Mucosa of descending colon (tissue), 3 donors: ENCODE measurements at regions not wholly inside any gene's neighbourhood (a gene's known extent, or its start where the extent isn't known, plus 50 kb on each side); places are given as distances from the start of the nearest gene placed in this dataset.

ENCODE experiments used
- ATAC-seq: fragments of 200-7000 bp; cut with Tn5 transposase; one replicate; pipeline ENCODE4 v1.9.1; 2020; ENCODE audit warnings: mild to moderate bottlenecking, moderate library complexity
- DNase-seq, 3 donors: peaks; one replicate each; pipeline ENCODE4 v3.0.0-alpha.2; 2020
- H3K36me3 ChIP-seq: fragments of 200-600 bp; one replicate; pipeline ENCODE4 v1.8.0; 2021; ENCODE audit warnings: low read depth, mild to moderate bottlenecking
- H3K4me1 ChIP-seq: fragments of 200-600 bp; one replicate; pipeline ENCODE4 v1.8.0; 2021; ENCODE audit warnings: low read depth, mild to moderate bottlenecking
- H3K4me3 ChIP-seq: fragments of 200-600 bp; one replicate; pipeline ENCODE4 v1.8.0; 2021; ENCODE audit warnings: mild to moderate bottlenecking
- H3K9me3 ChIP-seq: fragments of 200-600 bp; one replicate; pipeline ENCODE4 v1.8.0; 2021; ENCODE audit warnings: mild to moderate bottlenecking
- intact Hi-C, 2 donors: fragments of 100-400 bp; cut with DNase I in 1 of 2; cut with micrococcal nuclease in 1 of 2; formaldehyde crosslinking; loops; one replicate each; pipeline versions ENCODE4 v1.11.0 to v1.11.1; 2022; cut with DNase I, micrococcal nuclease
- TF ChIP-seq, protein P1 (sequence below): fragments of 200-600 bp; IDR thresholded peaks from one replicate; pipeline ENCODE4 v1.8.0; 2022; ENCODE audit warnings: antibody characterized with exemption, mild to moderate bottlenecking
- donor health status: DM: no; HTN: no; CAD: no; lungs with moderate emphysema.
- donor health status: DM: no; HTN: no; CAD: no.
- donor health status: DM: no; HTN: yes; CAD: no.

DNA sequence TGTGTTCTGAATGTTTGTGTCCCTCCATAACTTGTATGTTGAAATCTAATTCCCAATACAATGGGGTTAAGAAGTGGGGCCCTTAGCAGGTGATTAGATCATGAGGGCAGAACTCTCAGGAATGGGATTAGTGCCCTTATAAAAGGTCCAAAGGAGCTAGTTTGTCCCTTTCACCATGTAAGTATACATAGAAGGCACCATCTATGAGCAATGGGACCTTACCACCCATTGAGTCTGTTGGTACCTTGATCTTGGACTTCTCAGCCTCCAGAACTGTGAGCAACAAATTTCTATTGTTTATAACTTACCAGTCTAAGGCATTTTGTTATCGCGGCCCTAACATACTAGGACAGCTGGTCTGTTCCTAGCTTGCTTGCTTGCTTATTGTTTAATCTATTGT lies 106.3 kb downstream of the MYCN start:
- TF ChIP-seq, protein P1, sequence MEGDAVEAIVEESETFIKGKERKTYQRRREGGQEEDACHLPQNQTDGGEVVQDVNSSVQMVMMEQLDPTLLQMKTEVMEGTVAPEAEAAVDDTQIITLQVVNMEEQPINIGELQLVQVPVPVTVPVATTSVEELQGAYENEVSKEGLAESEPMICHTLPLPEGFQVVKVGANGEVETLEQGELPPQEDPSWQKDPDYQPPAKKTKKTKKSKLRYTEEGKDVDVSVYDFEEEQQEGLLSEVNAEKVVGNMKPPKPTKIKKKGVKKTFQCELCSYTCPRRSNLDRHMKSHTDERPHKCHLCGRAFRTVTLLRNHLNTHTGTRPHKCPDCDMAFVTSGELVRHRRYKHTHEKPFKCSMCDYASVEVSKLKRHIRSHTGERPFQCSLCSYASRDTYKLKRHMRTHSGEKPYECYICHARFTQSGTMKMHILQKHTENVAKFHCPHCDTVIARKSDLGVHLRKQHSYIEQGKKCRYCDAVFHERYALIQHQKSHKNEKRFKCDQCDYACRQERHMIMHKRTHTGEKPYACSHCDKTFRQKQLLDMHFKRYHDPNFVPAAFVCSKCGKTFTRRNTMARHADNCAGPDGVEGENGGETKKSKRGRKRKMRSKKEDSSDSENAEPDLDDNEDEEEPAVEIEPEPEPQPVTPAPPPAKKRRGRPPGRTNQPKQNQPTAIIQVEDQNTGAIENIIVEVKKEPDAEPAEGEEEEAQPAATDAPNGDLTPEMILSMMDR: no peak
- intact Hi-C loops: no loop called here
- H3K4me1 ChIP-seq: no peaks in the 10 kb centered on the region
- no peaks in the 10 kb centered on the region for H3K9me3 ChIP-seq
- H3K36me3 ChIP-seq: no peaks in the 10 kb centered on the region
- no peak overlapping the region for H3K4me3 ChIP-seq
- DNase-seq (no peak), ATAC-seq (no peak)

DNA sequence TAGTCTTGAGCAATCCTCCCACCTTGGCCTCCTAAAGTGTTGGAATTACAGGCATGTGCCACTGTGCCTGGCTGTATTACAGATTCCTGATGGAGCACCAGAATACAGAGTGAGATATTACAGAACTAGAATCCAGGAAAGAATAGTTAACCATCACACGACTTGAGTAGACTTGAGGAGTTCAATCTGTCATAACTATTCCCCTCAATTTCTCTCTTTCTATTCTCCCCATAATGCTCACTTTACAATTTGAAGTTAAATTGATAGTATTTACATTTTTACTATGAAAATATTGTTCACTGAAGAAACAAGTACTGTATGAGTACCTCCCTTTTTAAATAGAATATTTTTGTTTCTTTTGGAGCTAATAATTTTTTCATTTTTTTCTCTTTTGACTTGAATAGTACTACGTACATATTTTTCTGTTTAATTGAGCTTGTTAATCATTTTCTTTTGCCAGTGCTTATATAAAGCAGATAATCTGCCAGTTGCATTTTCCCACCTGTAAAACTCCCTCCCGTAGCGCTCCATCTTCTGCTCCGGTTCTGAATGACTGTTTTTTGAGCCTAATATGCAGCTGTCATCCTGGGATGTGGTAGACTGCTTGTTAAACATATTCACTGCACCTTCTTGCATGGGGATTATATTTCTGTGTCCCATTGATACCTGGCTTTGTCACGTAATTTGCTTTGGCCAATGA lies 105.5 kb downstream of the MYCN start:
- intact Hi-C loops: no loop called here
- no peak for DNase-seq

DNA sequence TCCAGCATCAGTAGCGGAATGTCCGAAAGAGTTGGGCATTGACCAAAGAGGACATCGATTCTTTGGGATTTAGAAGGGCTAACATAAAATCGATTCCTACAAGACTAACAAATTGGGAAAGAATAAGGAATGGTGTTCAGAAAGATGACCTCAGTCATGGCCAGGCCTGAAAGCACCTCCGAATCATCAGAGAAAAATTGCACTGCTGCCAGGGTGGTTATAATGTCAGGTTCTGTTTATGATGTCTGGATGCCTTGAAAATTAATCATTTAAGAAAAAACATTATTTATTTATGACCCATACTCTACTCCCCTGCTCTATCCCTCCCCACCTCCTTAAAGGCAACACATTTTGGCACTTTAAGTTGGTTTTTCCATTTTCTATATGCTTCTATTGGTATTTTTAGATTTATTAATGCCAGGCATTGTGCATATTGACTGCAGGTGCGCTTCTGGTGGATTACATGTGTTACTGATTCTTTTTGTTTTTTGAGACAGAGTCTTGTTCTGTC lies 104.7 kb downstream of the MYCN start:
- no peak for ATAC-seq
- no peak for DNase-seq
- Histone ChIP-seq H3K36me3 (no peaks in the 10 kb centered on the region), H3K4me1 (no peaks in the 10 kb centered on the region), H3K4me3 (no peak overlapping the region), H3K9me3 (no peaks in the 10 kb centered on the region)
- intact Hi-C loops: no loop called here
- TF ChIP-seq, protein P1: no peak

More for the DNA sequence above, 105.5 kb downstream of the MYCN start:
- ATAC-seq: no peak
- Histone ChIP-seq H3K4me3 (no peak overlapping the region), H3K36me3 (no peaks in the 10 kb centered on the region), H3K4me1 (no peaks in the 10 kb centered on the region), H3K9me3 (no peaks in the 10 kb centered on the region)
- TF ChIP-seq, protein P1: no peak

GRCh38 chr2:16043627-16044026 lies 103.3 kb downstream of the MYCN start:
- H3K4me3 ChIP-seq: no peak overlapping the region
- TF ChIP-seq, protein P1: no peak
- no peaks in the 10 kb centered on the region for H3K9me3 ChIP-seq
- DNase-seq (no peak), ATAC-seq (no peak)
- H3K36me3 ChIP-seq: no peaks in the 10 kb centered on the region
- intact Hi-C loops: no loop called here
- H3K4me1 ChIP-seq: no peaks in the 10 kb centered on the region

DNA sequence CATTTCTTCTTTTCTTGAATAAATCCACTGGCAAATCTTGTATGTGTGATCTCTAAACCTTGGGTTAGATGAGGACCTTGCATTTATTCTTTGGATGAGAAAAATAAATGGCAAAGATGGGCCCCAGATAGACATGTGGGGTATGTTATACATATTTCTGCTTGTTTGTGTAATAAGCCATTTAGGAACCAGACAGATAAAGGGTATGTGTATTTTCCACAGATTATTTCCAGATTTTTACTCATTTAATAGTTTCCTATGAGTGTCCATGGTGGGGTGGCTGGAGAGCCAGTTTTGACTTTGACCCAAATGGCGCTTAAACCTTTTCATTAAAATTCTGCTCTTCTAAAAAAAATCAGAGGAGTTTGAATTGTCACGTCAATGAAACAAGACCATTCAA lies 102.8 kb downstream of the MYCN start:
- Histone ChIP-seq H3K36me3 (no peaks in the 10 kb centered on the region), H3K4me1 (no peaks in the 10 kb centered on the region), H3K9me3 (no peaks in the 10 kb centered on the region), H3K4me3 (no peak overlapping the region)
- intact Hi-C loops: no loop called here
- TF ChIP-seq, protein P1: no peak
- no peak for DNase-seq
- no peak for ATAC-seq
